ENCODE measurements at regions not wholly inside any gene's neighbourhood (a gene's known extent, or its start where the extent isn't known, plus 50 kb on each side); places are given as distances from the start of the nearest gene placed in this dataset.

DNA sequence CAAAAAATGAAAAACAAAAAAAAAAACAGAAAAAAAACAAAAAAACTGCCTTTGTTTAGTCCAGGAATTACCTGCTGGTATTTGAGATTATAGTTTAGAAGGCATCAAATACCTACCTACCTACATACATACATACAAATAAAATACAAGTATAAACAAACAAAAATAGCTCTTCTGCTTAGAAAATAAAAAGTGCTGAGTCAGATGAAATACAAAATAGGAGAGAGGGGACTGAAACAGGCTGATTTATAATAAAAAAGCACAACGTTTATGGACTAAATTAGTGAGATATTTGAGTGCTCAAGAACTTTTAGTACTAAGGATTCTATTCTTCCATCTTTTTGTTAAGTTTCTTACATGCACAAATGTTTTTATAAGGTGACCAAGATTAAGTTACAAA lies 980.8 kb downstream of the PLA2G4A start:
- intact Hi-C loops (cut with DNase I; ENCODE audit: low total_unique reads): no loop called here
- Histone ChIP-seq H3K9me3 (peaks cover 0 to 15% (median 6%) of the 10 kb centered on the region in 8 donors), H3K27me3 (replicated peaks in 1 of 7) (no peaks in the 10 kb centered on the region), H3K27ac (no peak overlapping the region), H3K4me1 (no peaks in the 10 kb centered on the region), H3K36me3 (no peaks in the 10 kb centered on the region), H3K4me3 (no peak overlapping the region)
- TF ChIP-seq POLR2AphosphoS5 (IDR thresholded peaks at IDR 0.05) (no peak), POLR2A (IDR thresholded peaks at IDR 0.05) (no peak)
- 50 to 92% (median 63%) methylated on average over 1 of the region's 1 CpG for WGBS, 5 donors
- no peak for DNase-seq

GRCh38 chr1:187816646-187817045 lies 987.9 kb downstream of the PLA2G4A start:
- TF ChIP-seq, protein P1, sequence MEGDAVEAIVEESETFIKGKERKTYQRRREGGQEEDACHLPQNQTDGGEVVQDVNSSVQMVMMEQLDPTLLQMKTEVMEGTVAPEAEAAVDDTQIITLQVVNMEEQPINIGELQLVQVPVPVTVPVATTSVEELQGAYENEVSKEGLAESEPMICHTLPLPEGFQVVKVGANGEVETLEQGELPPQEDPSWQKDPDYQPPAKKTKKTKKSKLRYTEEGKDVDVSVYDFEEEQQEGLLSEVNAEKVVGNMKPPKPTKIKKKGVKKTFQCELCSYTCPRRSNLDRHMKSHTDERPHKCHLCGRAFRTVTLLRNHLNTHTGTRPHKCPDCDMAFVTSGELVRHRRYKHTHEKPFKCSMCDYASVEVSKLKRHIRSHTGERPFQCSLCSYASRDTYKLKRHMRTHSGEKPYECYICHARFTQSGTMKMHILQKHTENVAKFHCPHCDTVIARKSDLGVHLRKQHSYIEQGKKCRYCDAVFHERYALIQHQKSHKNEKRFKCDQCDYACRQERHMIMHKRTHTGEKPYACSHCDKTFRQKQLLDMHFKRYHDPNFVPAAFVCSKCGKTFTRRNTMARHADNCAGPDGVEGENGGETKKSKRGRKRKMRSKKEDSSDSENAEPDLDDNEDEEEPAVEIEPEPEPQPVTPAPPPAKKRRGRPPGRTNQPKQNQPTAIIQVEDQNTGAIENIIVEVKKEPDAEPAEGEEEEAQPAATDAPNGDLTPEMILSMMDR (IDR thresholded peaks at IDR 0.05 in 8 of 11, conservative IDR thresholded peaks at IDR 0.05 in 3 of 11): no peak
- TF ChIP-seq POLR2AphosphoS5 (IDR thresholded peaks at IDR 0.05): no peak
- no peak for TF ChIP-seq POLR2A (IDR thresholded peaks at IDR 0.05)
- intact Hi-C loops (cut with DNase I; ENCODE audit: low total_unique reads): no loop called here
- Histone ChIP-seq H3K36me3 (no peaks in the 10 kb centered on the region), H3K4me3 (no peak overlapping the region), H3K4me1 (no peaks in the 10 kb centered on the region), H3K27ac (no peak overlapping the region), H3K27me3 (replicated peaks in 1 of 7) (no peaks in the 10 kb centered on the region), H3K9me3 (peaks cover 0 to 13% (median 2%) of the 10 kb centered on the region in 8 donors)
- no peak for DNase-seq
- 67 to 83% (median 72%) methylated on average over 2 of the region's 2 CpGs for WGBS, 5 donors

DNA sequence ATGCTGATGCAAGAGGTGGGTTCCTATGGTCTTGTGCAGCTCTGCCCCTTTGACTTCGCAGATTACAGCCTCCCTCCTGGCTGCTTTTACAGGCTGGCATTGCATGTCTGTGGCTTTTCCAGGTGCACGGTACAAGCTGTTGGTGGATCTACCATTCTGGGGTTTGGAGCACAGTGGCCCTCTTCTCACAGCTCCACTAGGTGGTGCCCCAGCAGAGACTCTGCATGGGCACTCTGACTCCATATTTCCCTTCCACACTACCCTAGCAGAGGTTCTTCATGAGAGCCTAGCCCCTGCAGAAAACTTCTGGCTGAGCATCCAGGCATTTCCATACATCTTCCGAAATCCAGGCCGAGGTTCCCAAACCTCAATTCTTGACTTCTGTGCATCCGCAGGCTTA lies 989.0 kb downstream of the PLA2G4A start:
- intact Hi-C loops (cut with DNase I; ENCODE audit: low total_unique reads): no loop called here
- WGBS, 5 donors: 88 to 95% (median 92%) methylated on average over 5 of the region's 5 CpGs

GRCh38 chr1:187819086-187819485 lies 990.3 kb downstream of the PLA2G4A start:
- Histone ChIP-seq H3K9me3 (peaks cover 0 to 21% (median 12%) of the 10 kb centered on the region in 8 donors), H3K4me3 (no peak overlapping the region), H3K27ac (no peak overlapping the region), H3K4me1 (no peaks in the 10 kb centered on the region), H3K36me3 (no peaks in the 10 kb centered on the region), H3K27me3 (replicated peaks in 1 of 7) (no peaks in the 10 kb centered on the region)
- intact Hi-C loops (cut with DNase I; ENCODE audit: low total_unique reads): no loop called here
- TF ChIP-seq POLR2A (IDR thresholded peaks at IDR 0.05) (no peak), POLR2AphosphoS5 (IDR thresholded peaks at IDR 0.05) (no peak)
- TF ChIP-seq, protein P1 (IDR thresholded peaks at IDR 0.05 in 8 of 11, conservative IDR thresholded peaks at IDR 0.05 in 3 of 11): no peak
- no peak for DNase-seq
- WGBS, 5 donors: 29 to 51% (median 45%) methylated on average over 5 of the region's 5 CpGs

More for the DNA sequence above, 989.0 kb downstream of the PLA2G4A start:
- no peak for TF ChIP-seq POLR2A (IDR thresholded peaks at IDR 0.05)
- TF ChIP-seq, protein P1 (IDR thresholded peaks at IDR 0.05 in 8 of 11, conservative IDR thresholded peaks at IDR 0.05 in 3 of 11): no peak
- TF ChIP-seq POLR2AphosphoS5 (IDR thresholded peaks at IDR 0.05): no peak
- Histone ChIP-seq H3K4me1 (no peaks in the 10 kb centered on the region), H3K27me3 (replicated peaks in 1 of 7) (no peaks in the 10 kb centered on the region), H3K9me3 (peaks cover 0 to 17% (median 9%) of the 10 kb centered on the region in 8 donors), H3K4me3 (no peak overlapping the region), H3K36me3 (no peaks in the 10 kb centered on the region), H3K27ac (no peak overlapping the region)
- no peak for DNase-seq

GRCh38 chr1:187836557-187836956 lies 1007.8 kb downstream of the PLA2G4A start:
- Histone ChIP-seq H3K27ac (no peak overlapping the region), H3K36me3 (no peaks in the 10 kb centered on the region), H3K27me3 (replicated peaks in 1 of 7) (no peaks in the 10 kb centered on the region), H3K4me3 (no peak overlapping the region), H3K4me1 (no peaks in the 10 kb centered on the region), H3K9me3 (peaks cover 0 to 22% (median 9%) of the 10 kb centered on the region in 8 donors)
- DNase-seq: no peak
- intact Hi-C loops (cut with DNase I; ENCODE audit: low total_unique reads): no loop called here
- TF ChIP-seq POLR2AphosphoS5 (IDR thresholded peaks at IDR 0.05) (no peak), POLR2A (IDR thresholded peaks at IDR 0.05) (no peak)
- TF ChIP-seq, protein P1 (IDR thresholded peaks at IDR 0.05 in 8 of 11, conservative IDR thresholded peaks at IDR 0.05 in 3 of 11): no peak
- WGBS, 5 donors: 88 to 93% (median 89%) methylated on average over 9 to 12 of the region's 12 CpGs
